ENCODE measurements at regions not wholly inside any gene's neighbourhood (a gene's known extent, or its start where the extent isn't known, plus 50 kb on each side); places are given as distances from the start of the nearest gene placed in this dataset.

- H3K4me3 ChIP-seq = no peak overlapping the region
- H3K27me3 ChIP-seq = no peaks in the 10 kb centered on the region
- H3K27ac ChIP-seq (replicated peaks in 1 of 4) = no peak overlapping the region
- TF ChIP-seq POLR2AphosphoS5 (IDR thresholded peaks at IDR 0.05) (no peak), CTCF (IDR thresholded peaks at IDR 0.05) (no peak)
- no peaks in the 10 kb centered on the region for H3K36me3 ChIP-seq
- intact Hi-C loops (cut with DNase I) = no loop called here
- no peaks in the 10 kb centered on the region for H3K9me3 ChIP-seq
- H3K4me1 ChIP-seq = no peaks in the 10 kb centered on the region
- no peak for DNase-seq (ENCODE audit: extremely low spot score)
- 69% methylated on average over 7 of the region's 7 CpGs for WGBS
Observed at GRCh38 chr5:120778491-120779484, 314.7 kb downstream of the PRR16 start.

DNA sequence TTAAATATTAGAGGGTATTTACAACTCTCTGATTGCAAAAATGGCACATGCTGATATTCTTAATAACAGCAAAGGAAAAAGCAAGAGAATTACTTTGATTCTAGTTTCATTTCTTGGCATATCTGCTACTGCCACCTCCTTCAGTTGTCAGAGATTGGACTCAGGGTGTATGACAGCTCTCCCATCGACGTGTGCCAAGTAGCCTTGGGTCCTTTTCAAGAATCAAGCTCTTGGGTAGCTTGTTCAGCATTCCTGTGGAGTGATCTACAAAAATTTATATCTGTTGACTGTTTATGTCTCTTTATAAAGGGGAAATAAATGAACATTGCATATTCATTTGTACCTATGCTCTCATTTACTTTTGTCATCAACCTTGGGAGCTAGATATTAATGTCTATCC is 315.6 kb downstream of the PRR16 start:
- H3K36me3 ChIP-seq = no peaks in the 10 kb centered on the region
- intact Hi-C loops (cut with DNase I) = no loop called here
- H3K4me3 ChIP-seq = no peak overlapping the region
- H3K9me3 ChIP-seq = no peaks in the 10 kb centered on the region
- 73% methylated on average over 2 of the region's 2 CpGs for WGBS
- no peak overlapping the region for H3K27ac ChIP-seq (replicated peaks in 1 of 4)
- no peaks in the 10 kb centered on the region for H3K27me3 ChIP-seq
- TF ChIP-seq EP300 (IDR thresholded peaks at IDR 0.05) = no peak
- no peak for TF ChIP-seq POLR2AphosphoS5 (IDR thresholded peaks at IDR 0.05)
- no peak for TF ChIP-seq POLR2A (IDR thresholded peaks at IDR 0.05; ENCODE audit: low read depth)
- no peak for TF ChIP-seq CTCF (IDR thresholded peaks at IDR 0.05)
- DNase-seq (ENCODE audit: extremely low spot score) = no peak
- no peaks in the 10 kb centered on the region for H3K4me1 ChIP-seq

GRCh38 chr5:120788481-120788880 is 324.4 kb downstream of the PRR16 start:
- Histone ChIP-seq H3K36me3 (no peaks in the 10 kb centered on the region), H3K4me1 (no peaks in the 10 kb centered on the region), H3K9me3 (no peaks in the 10 kb centered on the region), H3K4me3 (no peak overlapping the region), H3K27me3 (no peaks in the 10 kb centered on the region), H3K27ac (replicated peaks in 1 of 4) (no peak overlapping the region)
- TF ChIP-seq POLR2A (IDR thresholded peaks at IDR 0.05; ENCODE audit: low read depth) (no peak), POLR2AphosphoS5 (IDR thresholded peaks at IDR 0.05) (no peak), CTCF (IDR thresholded peaks at IDR 0.05) (no peak), EP300 (IDR thresholded peaks at IDR 0.05) (no peak)
- intact Hi-C loops (cut with DNase I) = no loop called here
- DNase-seq (ENCODE audit: extremely low spot score) = no peak
- 59% methylated on average over 1 of the region's 1 CpG for WGBS

DNA sequence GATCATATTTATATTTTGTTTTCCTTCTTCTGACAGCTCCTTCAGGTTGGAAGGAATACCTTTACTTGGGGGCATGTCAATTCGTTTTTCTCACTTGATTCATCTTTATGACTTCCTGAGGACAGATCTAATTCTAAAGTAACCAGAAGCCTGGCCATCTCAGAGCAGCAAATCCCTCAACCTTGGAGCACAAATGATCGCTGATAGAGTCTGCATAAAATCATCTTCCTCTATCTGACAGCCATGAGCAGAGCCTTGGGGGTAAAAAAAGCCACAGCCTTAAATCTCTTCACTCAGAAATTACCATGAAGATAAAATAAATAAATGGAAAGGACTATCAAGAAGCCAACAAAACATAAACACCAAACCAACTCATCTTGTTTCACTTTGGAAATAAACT is 325.8 kb downstream of the PRR16 start:
- H3K27ac ChIP-seq (replicated peaks in 1 of 4) = no peak overlapping the region
- H3K9me3 ChIP-seq = no peaks in the 10 kb centered on the region
- no peaks in the 10 kb centered on the region for H3K27me3 ChIP-seq
- H3K4me3 ChIP-seq = no peak overlapping the region
- no peak for DNase-seq (ENCODE audit: extremely low spot score)
- no peaks in the 10 kb centered on the region for H3K36me3 ChIP-seq
- H3K4me1 ChIP-seq = no peaks in the 10 kb centered on the region
- no peak for TF ChIP-seq POLR2A (IDR thresholded peaks at IDR 0.05; ENCODE audit: low read depth)
- no peak for TF ChIP-seq CTCF (IDR thresholded peaks at IDR 0.05)
- TF ChIP-seq EP300 (IDR thresholded peaks at IDR 0.05) = no peak
- no peak for TF ChIP-seq POLR2AphosphoS5 (IDR thresholded peaks at IDR 0.05)
- intact Hi-C loops (cut with DNase I) = no loop called here
- 18% methylated on average over 2 of the region's 2 CpGs for WGBS
